ENCODE measurements at regions not wholly inside any gene's neighbourhood (a gene's known extent, or its start where the extent isn't known, plus 50 kb on each side); places are given as distances from the start of the nearest gene placed in this dataset.

GRCh38 chr4:135838889-135839288 lies 1637.3 kb upstream of the PABPC4L start:
- TF ChIP-seq CTCF (IDR thresholded peaks at IDR 0.05 in 2 of 3, conservative IDR thresholded peaks at IDR 0.05 in 1 of 3; ENCODE audit: borderline replicate concordance in 1 of 3, insufficient read depth in 1 of 3, low read depth in 2 of 3, low read length in 2 of 3) (no peak), REST (IDR thresholded peaks at IDR 0.05; ENCODE audit: low read depth) (no peak), EZH2 (IDR thresholded peaks at IDR 0.05) (no peak), RAD21 (IDR thresholded peaks at IDR 0.05; ENCODE audit: low read depth) (no peak), YY1 (IDR thresholded peaks at IDR 0.05; ENCODE audit: extremely low read depth, insufficient replicate concordance, low read depth, low read length) (no peak), ZNF274 (IDR thresholded peaks at IDR 0.05; ENCODE audit: low read depth, low read length) (no peak), POLR2A (IDR thresholded peaks at IDR 0.05; ENCODE audit: borderline replicate concordance, extremely low read depth, insufficient read depth, insufficient read length) (no peak), POLR2AphosphoS5 (IDR thresholded peaks at IDR 0.05; ENCODE audit: low read depth, low read length) (no peak), MAX (IDR thresholded peaks at IDR 0.05) (no peak), EGR1 (IDR thresholded peaks at IDR 0.05; ENCODE audit: low read depth) (no peak)

Data from HCT116 (cell line).